ENCODE measurements at regions not wholly inside any gene's neighbourhood (a gene's known extent, or its start where the extent isn't known, plus 50 kb on each side); places are given as distances from the start of the nearest gene placed in this dataset.

GRCh38 chr6:16078064-16078463 lies 50.8 kb upstream of the MYLIP start:
- no peaks in the 10 kb centered on the region for H3K4me1 ChIP-seq (ENCODE audit: control insufficient read depth, insufficient read depth, low read length, poor library complexity, severe bottlenecking)
- H3K9me3 ChIP-seq (ENCODE audit: control insufficient read depth, low read length), result no peaks in the 10 kb centered on the region
- WGBS, 2 experiments (ENCODE audit: insufficient coverage in 2 of 2), result 94 to 95% methylated on average over 2 of the region's 2 CpGs
- H3K36me3 ChIP-seq (ENCODE audit: control insufficient read depth, insufficient read depth, low read length), result no peaks in the 10 kb centered on the region
- H3K27ac ChIP-seq (ENCODE audit: low read depth, low read length, severe bottlenecking), result no peak overlapping the region
- no peak overlapping the region for H3K4me3 ChIP-seq (ENCODE audit: extremely low read depth, insufficient read depth, low read length, poor library complexity, severe bottlenecking)

GRCh38 chr6:16069671-16070070 lies 59.2 kb upstream of the MYLIP start:
- H3K4me3 ChIP-seq (ENCODE audit: extremely low read depth, insufficient read depth, low read length, poor library complexity, severe bottlenecking), result no peak overlapping the region
- no peaks in the 10 kb centered on the region for H3K9me3 ChIP-seq (ENCODE audit: control insufficient read depth, low read length)
- H3K4me1 ChIP-seq (ENCODE audit: control insufficient read depth, insufficient read depth, low read length, poor library complexity, severe bottlenecking), result no peaks in the 10 kb centered on the region
- no peaks in the 10 kb centered on the region for H3K36me3 ChIP-seq (ENCODE audit: control insufficient read depth, insufficient read depth, low read length)
- WGBS, 2 experiments (ENCODE audit: insufficient coverage in 2 of 2), result 89 to 95% methylated on average over 1 to 7 of the region's 7 CpGs
- no peak overlapping the region for H3K27ac ChIP-seq (ENCODE audit: low read depth, low read length, severe bottlenecking)

GRCh38 chr6:16069222-16069621 lies 59.7 kb upstream of the MYLIP start:
- 93 to 94% methylated on average over 23 to 38 of the region's 39 CpGs for WGBS, 2 experiments (ENCODE audit: insufficient coverage in 2 of 2)
- Histone ChIP-seq H3K4me1 (ENCODE audit: control insufficient read depth, insufficient read depth, low read length, poor library complexity, severe bottlenecking) (no peaks in the 10 kb centered on the region), H3K9me3 (ENCODE audit: control insufficient read depth, low read length) (no peaks in the 10 kb centered on the region), H3K36me3 (ENCODE audit: control insufficient read depth, insufficient read depth, low read length) (no peaks in the 10 kb centered on the region), H3K4me3 (ENCODE audit: extremely low read depth, insufficient read depth, low read length, poor library complexity, severe bottlenecking) (no peak overlapping the region), H3K27ac (ENCODE audit: low read depth, low read length, severe bottlenecking) (no peak overlapping the region)

- H3K27ac ChIP-seq (ENCODE audit: low read depth, low read length, severe bottlenecking), result no peak overlapping the region
- no peaks in the 10 kb centered on the region for H3K9me3 ChIP-seq (ENCODE audit: control insufficient read depth, low read length)
- no peaks in the 10 kb centered on the region for H3K4me1 ChIP-seq (ENCODE audit: control insufficient read depth, insufficient read depth, low read length, poor library complexity, severe bottlenecking)
- no peak overlapping the region for H3K4me3 ChIP-seq (ENCODE audit: extremely low read depth, insufficient read depth, low read length, poor library complexity, severe bottlenecking)
- H3K36me3 ChIP-seq (ENCODE audit: control insufficient read depth, insufficient read depth, low read length), result no peaks in the 10 kb centered on the region
- WGBS, 2 experiments (ENCODE audit: insufficient coverage in 2 of 2), result no CpG with 5 or more reads among the region's 3 CpGs
Observed at GRCh38 chr6:16067568-16067967, 61.3 kb upstream of the MYLIP start.

- H3K27ac ChIP-seq (ENCODE audit: low read depth, low read length, severe bottlenecking), result no peak overlapping the region
- 45 to 64% methylated on average over 4 to 7 of the region's 7 CpGs for WGBS, 2 experiments (ENCODE audit: insufficient coverage in 2 of 2)
- H3K4me3 ChIP-seq (ENCODE audit: extremely low read depth, insufficient read depth, low read length, poor library complexity, severe bottlenecking), result no peak overlapping the region
Observed at GRCh38 chr6:16064671-16065072, 64.2 kb upstream of the MYLIP start.

GRCh38 chr6:16063580-16063979 lies 65.3 kb upstream of the MYLIP start:
- Histone ChIP-seq H3K9me3 (ENCODE audit: control insufficient read depth, low read length) (no peaks in the 10 kb centered on the region), H3K4me1 (ENCODE audit: control insufficient read depth, insufficient read depth, low read length, poor library complexity, severe bottlenecking) (no peaks in the 10 kb centered on the region), H3K36me3 (ENCODE audit: control insufficient read depth, insufficient read depth, low read length) (no peaks in the 10 kb centered on the region), H3K4me3 (ENCODE audit: extremely low read depth, insufficient read depth, low read length, poor library complexity, severe bottlenecking) (no peak overlapping the region), H3K27ac (ENCODE audit: low read depth, low read length, severe bottlenecking) (no peak overlapping the region)
- WGBS, 2 experiments (ENCODE audit: insufficient coverage in 2 of 2), result no CpG with 5 or more reads among the region's 1 CpG

More at GRCh38 chr6:16064671-16065072, 64.2 kb upstream of the MYLIP start:
- Histone ChIP-seq H3K36me3 (ENCODE audit: control insufficient read depth, insufficient read depth, low read length) (no peaks in the 10 kb centered on the region), H3K9me3 (ENCODE audit: control insufficient read depth, low read length) (no peaks in the 10 kb centered on the region), H3K4me1 (ENCODE audit: control insufficient read depth, insufficient read depth, low read length, poor library complexity, severe bottlenecking) (no peaks in the 10 kb centered on the region)

- H3K36me3 ChIP-seq (ENCODE audit: control insufficient read depth, insufficient read depth, low read length), result no peaks in the 10 kb centered on the region
- no peak overlapping the region for H3K4me3 ChIP-seq (ENCODE audit: extremely low read depth, insufficient read depth, low read length, poor library complexity, severe bottlenecking)
- no peaks in the 10 kb centered on the region for H3K4me1 ChIP-seq (ENCODE audit: control insufficient read depth, insufficient read depth, low read length, poor library complexity, severe bottlenecking)
- WGBS, 2 experiments (ENCODE audit: insufficient coverage in 2 of 2), result 60% methylated on average over 1 of the region's 2 CpGs; no CpG with 5 or more reads in 1 of the 2 experiments
- no peak overlapping the region for H3K27ac ChIP-seq (ENCODE audit: low read depth, low read length, severe bottlenecking)
- H3K9me3 ChIP-seq (ENCODE audit: control insufficient read depth, low read length), result no peaks in the 10 kb centered on the region
Observed at GRCh38 chr6:16061818-16062217, 67.1 kb upstream of the MYLIP start.

GRCh38 chr6:16060039-16060438 lies 68.8 kb upstream of the MYLIP start:
- no peak overlapping the region for H3K27ac ChIP-seq (ENCODE audit: low read depth, low read length, severe bottlenecking)
- H3K9me3 ChIP-seq (ENCODE audit: control insufficient read depth, low read length), result no peaks in the 10 kb centered on the region
- no peak overlapping the region for H3K4me3 ChIP-seq (ENCODE audit: extremely low read depth, insufficient read depth, low read length, poor library complexity, severe bottlenecking)
- WGBS, 2 experiments (ENCODE audit: insufficient coverage in 2 of 2), result 85 to 92% methylated on average over 2 to 3 of the region's 3 CpGs
- H3K4me1 ChIP-seq (ENCODE audit: control insufficient read depth, insufficient read depth, low read length, poor library complexity, severe bottlenecking), result no peaks in the 10 kb centered on the region
- no peaks in the 10 kb centered on the region for H3K36me3 ChIP-seq (ENCODE audit: control insufficient read depth, insufficient read depth, low read length)

GRCh38 chr6:16059496-16059895 lies 69.4 kb upstream of the MYLIP start:
- no peak overlapping the region for H3K27ac ChIP-seq (ENCODE audit: low read depth, low read length, severe bottlenecking)
- H3K9me3 ChIP-seq (ENCODE audit: control insufficient read depth, low read length), result no peaks in the 10 kb centered on the region
- H3K4me3 ChIP-seq (ENCODE audit: extremely low read depth, insufficient read depth, low read length, poor library complexity, severe bottlenecking), result no peak overlapping the region
- 53 to 62% methylated on average over 6 to 7 of the region's 7 CpGs for WGBS, 2 experiments (ENCODE audit: insufficient coverage in 2 of 2)
- H3K36me3 ChIP-seq (ENCODE audit: control insufficient read depth, insufficient read depth, low read length), result no peaks in the 10 kb centered on the region
- H3K4me1 ChIP-seq (ENCODE audit: control insufficient read depth, insufficient read depth, low read length, poor library complexity, severe bottlenecking), result no peaks in the 10 kb centered on the region

- WGBS, 2 experiments (ENCODE audit: insufficient coverage in 2 of 2), result 84 to 93% methylated on average over 3 to 4 of the region's 4 CpGs
- Histone ChIP-seq H3K27ac (ENCODE audit: low read depth, low read length, severe bottlenecking) (no peak overlapping the region), H3K4me3 (ENCODE audit: extremely low read depth, insufficient read depth, low read length, poor library complexity, severe bottlenecking) (no peak overlapping the region)
Observed at GRCh38 chr6:16058929-16059345, 69.9 kb upstream of the MYLIP start.

GRCh38 chr6:16058201-16058928 lies 70.5 kb upstream of the MYLIP start:
- no peak overlapping the region for H3K27ac ChIP-seq (ENCODE audit: low read depth, low read length, severe bottlenecking)
- H3K9me3 ChIP-seq (ENCODE audit: control insufficient read depth, low read length), result no peaks in the 10 kb centered on the region
- H3K36me3 ChIP-seq (ENCODE audit: control insufficient read depth, insufficient read depth, low read length), result no peaks in the 10 kb centered on the region
- WGBS, 2 experiments (ENCODE audit: insufficient coverage in 2 of 2), result 100% methylated on average over 2 of the region's 6 CpGs
- H3K4me3 ChIP-seq (ENCODE audit: extremely low read depth, insufficient read depth, low read length, poor library complexity, severe bottlenecking), result no peak overlapping the region
- no peaks in the 10 kb centered on the region for H3K4me1 ChIP-seq (ENCODE audit: control insufficient read depth, insufficient read depth, low read length, poor library complexity, severe bottlenecking)

More at GRCh38 chr6:16058929-16059345, 69.9 kb upstream of the MYLIP start:
- H3K36me3 ChIP-seq (ENCODE audit: control insufficient read depth, insufficient read depth, low read length), result no peaks in the 10 kb centered on the region
- no peaks in the 10 kb centered on the region for H3K4me1 ChIP-seq (ENCODE audit: control insufficient read depth, insufficient read depth, low read length, poor library complexity, severe bottlenecking)
- no peaks in the 10 kb centered on the region for H3K9me3 ChIP-seq (ENCODE audit: control insufficient read depth, low read length)

All from mesodermal cell (in vitro differentiated cells).